Vagina (tissue), 2 donors: ENCODE measurements at regions not wholly inside any gene's neighbourhood (a gene's known extent, or its start where the extent isn't known, plus 50 kb on each side); places are given as distances from the start of the nearest gene placed in this dataset.

ENCODE experiments used
- POLR2AphosphoS5 ChIP-seq, 2 donors: sonication (generic); formaldehyde crosslinking; IDR thresholded peaks; one replicate each; pipeline ENCODE4 v1.9.0; 2017; ENCODE audit warnings: antibody characterized with exemption in 2 of 2, mild to moderate bottlenecking in 2 of 2, low read depth in 1 of 2; ENCODE audit not compliant: insufficient read depth in 1 of 2
- TF ChIP-seq, protein P1 (sequence below), 3 experiments: fragments of 450-650 bp in 2 of 3; fragments of 200-600 bp in 1 of 3; sonication (generic) in 1 of 3; IDR thresholded peaks; one replicate each; pipeline ENCODE4 v1.5.1; 2017 to 2019; ENCODE audit warnings: antibody characterized with exemption in 3 of 3, mild to moderate bottlenecking in 2 of 3, moderate library complexity in 2 of 3

DNA sequence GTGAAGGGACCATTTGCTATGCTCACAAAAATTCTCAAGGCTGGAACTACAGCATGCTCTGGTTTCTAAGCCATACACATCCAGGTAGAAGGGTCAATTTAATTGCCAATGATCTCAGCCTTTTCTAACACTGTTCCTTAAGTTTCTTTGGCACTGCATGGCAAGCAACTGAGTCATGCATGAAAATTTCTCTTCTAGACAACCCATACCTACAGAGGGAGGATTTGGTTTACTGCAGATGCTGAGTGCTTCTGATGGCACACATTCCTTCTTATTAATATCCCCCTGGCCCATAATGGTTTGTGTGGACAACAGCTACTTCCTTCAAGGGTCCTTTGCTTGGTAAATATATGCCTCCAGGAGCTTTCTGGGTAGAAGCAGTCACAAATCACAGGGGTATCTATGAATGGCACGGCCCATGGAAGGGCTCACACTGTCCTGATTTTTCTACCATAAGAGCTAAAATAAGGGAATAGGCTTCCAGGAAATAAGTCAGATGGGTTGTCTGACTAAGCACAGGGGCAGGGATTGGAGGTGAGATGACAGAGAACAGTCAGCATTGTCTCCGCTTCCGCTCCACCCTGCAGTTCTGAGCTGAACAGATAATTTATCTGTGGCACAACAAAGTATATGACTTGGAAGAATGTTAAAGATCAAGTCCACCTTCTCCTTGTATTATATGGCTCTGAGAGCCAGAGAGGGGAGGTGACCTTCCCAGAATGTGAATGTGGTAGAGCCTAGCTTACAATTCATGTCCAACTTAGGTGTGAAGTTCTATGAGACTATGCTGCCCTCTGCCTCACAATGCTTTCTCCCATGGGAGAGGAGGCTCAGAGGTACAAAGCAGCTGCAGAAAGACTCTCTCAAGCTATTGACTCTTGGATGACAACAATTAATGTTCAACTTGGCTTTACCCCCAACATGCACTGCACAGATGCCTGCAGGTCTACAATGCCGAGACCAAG is 199.2 kb upstream of the TNP1 start:
- TF ChIP-seq, protein P1, sequence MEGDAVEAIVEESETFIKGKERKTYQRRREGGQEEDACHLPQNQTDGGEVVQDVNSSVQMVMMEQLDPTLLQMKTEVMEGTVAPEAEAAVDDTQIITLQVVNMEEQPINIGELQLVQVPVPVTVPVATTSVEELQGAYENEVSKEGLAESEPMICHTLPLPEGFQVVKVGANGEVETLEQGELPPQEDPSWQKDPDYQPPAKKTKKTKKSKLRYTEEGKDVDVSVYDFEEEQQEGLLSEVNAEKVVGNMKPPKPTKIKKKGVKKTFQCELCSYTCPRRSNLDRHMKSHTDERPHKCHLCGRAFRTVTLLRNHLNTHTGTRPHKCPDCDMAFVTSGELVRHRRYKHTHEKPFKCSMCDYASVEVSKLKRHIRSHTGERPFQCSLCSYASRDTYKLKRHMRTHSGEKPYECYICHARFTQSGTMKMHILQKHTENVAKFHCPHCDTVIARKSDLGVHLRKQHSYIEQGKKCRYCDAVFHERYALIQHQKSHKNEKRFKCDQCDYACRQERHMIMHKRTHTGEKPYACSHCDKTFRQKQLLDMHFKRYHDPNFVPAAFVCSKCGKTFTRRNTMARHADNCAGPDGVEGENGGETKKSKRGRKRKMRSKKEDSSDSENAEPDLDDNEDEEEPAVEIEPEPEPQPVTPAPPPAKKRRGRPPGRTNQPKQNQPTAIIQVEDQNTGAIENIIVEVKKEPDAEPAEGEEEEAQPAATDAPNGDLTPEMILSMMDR (IDR thresholded peaks at IDR 0.05) = no peak
- TF ChIP-seq POLR2AphosphoS5 (IDR thresholded peaks at IDR 0.05; ENCODE audit: insufficient read depth in 1 of 2, low read depth in 1 of 2) = no peak
